Activated naive CD8-positive, alpha-beta T cell treated with anti-CD3 and anti-CD28 coated beads, Interleukin-2, amount 50 U/mL, for 24 hours (primary cell): ENCODE measurements at regions not wholly inside any gene's neighbourhood (a gene's known extent, or its start where the extent isn't known, plus 50 kb on each side); places are given as distances from the start of the nearest gene placed in this dataset.
"Not testable (repeated sequence)": the region's sequence is repeated elsewhere in the genome, so short reads cannot be mapped to it uniquely, and the experiment has no call there.

Experiments
- ATAC-seq: fragments of 150-1000 bp; cut with Tn5 transposase; one replicate; pipeline ENCODE4 v1.10.0; 2021
- DNase-seq: peaks from one replicate; pipeline ENCODE4 v3.0.0; 2021
- H3K27ac Mint-ChIP-seq: one replicate; pipeline ENCODE4 v1.8.0; 2021; ENCODE audit warnings: mild to moderate bottlenecking, mixed read lengths
- H3K27me3 Mint-ChIP-seq: one replicate; pipeline ENCODE4 v1.8.0; 2021; ENCODE audit warnings: mixed read lengths
- H3K36me3 Mint-ChIP-seq: one replicate; pipeline ENCODE4 v1.8.0; 2021; ENCODE audit warnings: low read depth, mixed read lengths
- H3K4me1 Mint-ChIP-seq: one replicate; pipeline ENCODE4 v1.8.0; 2021; ENCODE audit warnings: mixed read lengths
- H3K4me3 Mint-ChIP-seq: one replicate; pipeline ENCODE4 v1.8.0; 2021; ENCODE audit warnings: mild to moderate bottlenecking, moderate library complexity, mixed read lengths
- H3K9me3 Mint-ChIP-seq: one replicate; pipeline ENCODE4 v1.8.0; 2021; ENCODE audit warnings: mixed read lengths

DNA sequence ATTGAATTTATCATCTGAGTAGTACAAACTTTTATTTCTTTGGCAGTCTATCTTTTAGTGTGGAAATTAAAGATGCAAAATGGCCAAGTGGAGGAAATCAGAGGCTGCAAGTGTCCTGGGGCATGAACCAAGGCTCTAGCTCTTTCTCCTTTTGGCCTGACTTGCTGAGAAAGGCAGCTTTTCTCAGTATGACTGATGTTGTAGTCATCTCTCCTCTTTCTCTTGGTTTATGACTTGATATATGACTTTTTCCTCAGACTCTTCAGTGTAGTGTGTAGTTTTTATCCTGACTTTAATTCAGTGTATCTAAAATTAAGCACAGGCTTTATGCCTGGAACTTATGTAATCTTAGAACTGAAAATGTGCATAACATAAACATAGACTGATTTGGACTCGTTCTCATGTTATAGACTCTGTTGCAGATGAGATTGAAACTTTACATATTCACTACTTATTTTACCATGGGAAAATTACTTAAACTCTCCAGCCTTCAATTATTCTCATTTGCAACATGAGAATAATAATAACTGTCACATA lies 65.7 kb downstream of the SLITRK5 start:
- Mint-ChIP-seq H3K4me3 (no peak overlapping the region), H3K9me3 (peaks cover 6% of the 10 kb centered on the region), H3K36me3 (no peaks in the 10 kb centered on the region), H3K4me1 (no peaks in the 10 kb centered on the region), H3K27me3 (no peaks in the 10 kb centered on the region), H3K27ac (no peak overlapping the region)
- DNase-seq (no peak), ATAC-seq (no peak)

DNA sequence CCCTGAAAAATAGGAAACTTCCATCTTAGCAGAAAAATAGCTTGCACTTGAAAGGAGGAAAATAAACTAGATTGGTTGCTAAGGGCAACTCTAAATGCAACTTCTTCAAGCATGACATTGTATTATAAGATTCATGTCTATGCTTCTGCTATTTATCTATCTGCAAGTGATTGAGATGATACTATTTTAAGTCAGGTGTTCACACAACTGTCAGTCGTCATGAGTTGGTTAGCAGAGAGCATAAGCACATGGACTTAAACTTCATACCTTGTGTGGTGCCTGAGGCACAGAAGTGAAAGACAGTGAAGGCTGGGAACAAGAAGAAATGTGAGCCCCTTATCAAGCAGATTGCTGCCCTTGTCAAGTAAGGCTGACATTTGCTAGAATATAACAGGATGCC lies 82.9 kb downstream of the SLITRK5 start:
- H3K36me3 Mint-ChIP-seq: no peaks in the 10 kb centered on the region
- DNase-seq: no peak
- no peak overlapping the region for H3K4me3 Mint-ChIP-seq
- H3K27me3 Mint-ChIP-seq: no peaks in the 10 kb centered on the region
- peaks cover 5% of the 10 kb centered on the region for H3K9me3 Mint-ChIP-seq
- no peaks in the 10 kb centered on the region for H3K4me1 Mint-ChIP-seq
- ATAC-seq: no peak
- H3K27ac Mint-ChIP-seq: no peak overlapping the region

DNA sequence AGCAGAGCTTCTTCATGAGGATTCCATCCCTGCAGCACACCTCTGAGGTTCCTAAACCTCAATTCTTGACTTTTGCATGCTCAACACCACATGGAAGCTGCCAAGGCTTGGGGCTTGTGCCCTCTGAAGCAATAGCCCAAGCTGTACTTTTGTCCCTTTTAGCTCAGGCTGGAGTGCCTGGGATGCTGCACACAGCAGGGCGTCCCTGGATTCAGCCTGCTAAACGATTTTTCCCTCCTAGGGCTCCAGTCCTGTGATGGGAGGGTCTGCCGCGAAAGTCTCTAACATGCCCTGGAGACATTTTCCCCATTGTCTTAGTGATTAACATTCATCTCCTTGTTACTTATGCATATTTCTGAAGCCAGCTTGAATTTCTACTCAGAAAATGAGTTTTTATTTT lies 98.3 kb downstream of the SLITRK5 start:
- H3K27ac Mint-ChIP-seq: no peak overlapping the region
- DNase-seq (no peak), ATAC-seq (no peak)
- no peaks in the 10 kb centered on the region for H3K36me3 Mint-ChIP-seq
- H3K4me1 Mint-ChIP-seq: no peaks in the 10 kb centered on the region
- no peaks in the 10 kb centered on the region for H3K9me3 Mint-ChIP-seq
- H3K27me3 Mint-ChIP-seq: no peaks in the 10 kb centered on the region
- H3K4me3 Mint-ChIP-seq: no peak overlapping the region

DNA sequence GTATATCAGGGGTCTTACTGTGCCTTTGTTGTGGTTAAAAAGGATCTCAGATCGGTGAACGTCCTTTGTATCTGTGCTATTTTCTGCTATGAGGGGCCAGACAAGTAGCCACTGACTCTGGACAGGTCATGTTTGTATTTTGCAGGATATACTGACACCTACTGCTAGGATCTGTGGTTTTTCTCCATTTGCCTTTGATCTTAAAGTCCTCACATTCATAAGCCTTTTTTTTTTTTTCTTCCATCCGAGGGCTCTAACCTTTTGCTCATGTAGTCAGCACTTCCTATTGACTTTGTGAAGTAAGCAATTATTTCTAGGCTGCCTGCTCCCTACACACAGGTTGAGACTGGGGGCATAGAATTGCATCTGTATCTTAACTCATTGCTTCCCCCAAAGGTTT lies 106.2 kb downstream of the SLITRK5 start:
- H3K9me3 Mint-ChIP-seq: no peaks in the 10 kb centered on the region
- H3K36me3 Mint-ChIP-seq: no peaks in the 10 kb centered on the region
- ATAC-seq (no peak), DNase-seq (no peak)
- H3K4me1 Mint-ChIP-seq: no peaks in the 10 kb centered on the region
- H3K27ac Mint-ChIP-seq: no peak overlapping the region
- H3K4me3 Mint-ChIP-seq: no peak overlapping the region
- no peaks in the 10 kb centered on the region for H3K27me3 Mint-ChIP-seq

DNA sequence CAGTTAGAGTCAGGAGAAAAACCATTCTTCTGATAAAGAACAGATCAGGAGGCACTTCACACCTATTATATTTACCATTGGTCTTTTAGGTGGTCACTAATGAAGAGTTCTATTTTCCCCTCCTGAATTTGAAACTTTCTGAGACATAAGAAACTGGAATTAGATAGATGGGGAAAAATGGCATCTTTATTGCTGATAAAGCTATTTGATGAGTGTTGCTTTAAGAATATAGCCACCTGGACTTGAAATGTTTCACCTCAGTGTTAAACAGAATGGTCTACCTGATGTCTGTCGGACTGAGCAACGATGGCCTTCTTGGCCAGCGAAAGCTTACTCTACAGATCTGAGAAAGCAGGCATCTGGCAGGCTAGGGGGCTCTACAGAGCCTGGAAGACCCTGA lies 107.0 kb downstream of the SLITRK5 start:
- Mint-ChIP-seq H3K36me3 (no peaks in the 10 kb centered on the region), H3K4me3 (no peak overlapping the region), H3K9me3 (no peaks in the 10 kb centered on the region), H3K4me1 (no peaks in the 10 kb centered on the region), H3K27ac (no peak overlapping the region), H3K27me3 (no peaks in the 10 kb centered on the region)
- no peak for DNase-seq
- no peak for ATAC-seq

DNA sequence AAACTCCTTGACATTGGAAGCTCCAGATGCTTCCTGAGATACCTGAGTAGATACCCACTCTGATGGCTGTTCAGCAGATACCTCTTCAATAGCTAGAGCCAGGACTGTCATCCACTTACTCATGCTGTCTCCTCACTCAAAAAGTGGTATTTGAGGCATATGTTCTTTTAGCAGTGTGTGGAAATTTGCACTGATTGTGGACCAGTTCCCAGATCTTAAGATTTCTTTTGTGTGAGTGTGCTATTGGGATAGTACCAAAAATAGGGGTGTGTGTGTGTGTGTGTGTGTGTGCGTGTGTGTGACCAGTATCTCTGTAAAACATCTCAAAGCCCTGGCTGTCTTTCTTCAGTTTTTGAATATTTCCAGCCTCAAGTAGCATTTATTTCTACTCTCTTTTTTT lies 108.3 kb downstream of the SLITRK5 start:
- Mint-ChIP-seq H3K9me3 (no peaks in the 10 kb centered on the region), H3K36me3 (no peaks in the 10 kb centered on the region), H3K4me1 (no peaks in the 10 kb centered on the region), H3K27ac (no peak overlapping the region), H3K27me3 (no peaks in the 10 kb centered on the region), H3K4me3 (no peak overlapping the region)
- DNase-seq: no peak
- ATAC-seq: no peak

DNA sequence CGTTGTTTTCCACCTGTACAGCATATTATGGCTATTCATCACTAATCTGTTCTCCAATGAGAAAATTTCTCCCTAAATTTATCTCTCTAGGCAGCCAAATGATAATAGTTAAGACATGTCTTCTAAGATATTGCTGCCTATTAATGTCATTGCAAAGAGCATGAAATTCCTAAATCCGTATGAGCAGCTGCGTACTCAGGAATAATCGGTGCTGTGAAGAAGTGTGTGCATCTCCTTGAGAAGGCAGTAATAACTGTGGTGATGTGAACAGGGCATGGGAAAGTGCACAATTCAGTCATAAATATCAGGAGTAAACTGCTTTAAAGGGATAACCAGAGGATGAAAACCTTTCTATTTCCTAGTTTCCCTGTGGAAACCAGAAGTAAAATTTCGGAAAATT lies 112.2 kb downstream of the SLITRK5 start:
- H3K36me3 Mint-ChIP-seq: no peaks in the 10 kb centered on the region
- H3K9me3 Mint-ChIP-seq: peaks cover 3% of the 10 kb centered on the region
- ATAC-seq (no peak), DNase-seq (no peak)
- H3K4me3 Mint-ChIP-seq: no peak overlapping the region
- H3K4me1 Mint-ChIP-seq: no peaks in the 10 kb centered on the region
- no peak overlapping the region for H3K27ac Mint-ChIP-seq
- H3K27me3 Mint-ChIP-seq: no peaks in the 10 kb centered on the region

DNA sequence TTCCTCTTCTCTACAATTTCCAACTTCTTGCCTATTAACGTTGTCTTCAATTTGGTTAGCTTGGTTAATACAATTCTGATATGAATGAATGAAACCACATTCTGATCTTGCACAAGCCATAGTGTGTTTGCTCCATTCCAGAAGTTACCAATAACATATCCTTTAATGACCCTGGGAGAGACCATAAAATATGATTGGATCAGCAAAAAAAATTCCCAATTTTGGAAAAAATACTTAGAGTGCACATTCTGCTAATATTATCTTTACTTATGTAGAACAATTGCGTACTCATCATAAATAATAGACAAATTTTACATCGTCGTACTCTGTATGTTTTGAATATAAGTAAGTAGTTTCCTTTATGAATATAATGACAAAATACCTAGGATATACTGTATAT lies 117.2 kb downstream of the SLITRK5 start:
- no peaks in the 10 kb centered on the region for H3K27me3 Mint-ChIP-seq
- H3K9me3 Mint-ChIP-seq: peaks cover 4% of the 10 kb centered on the region

DNA sequence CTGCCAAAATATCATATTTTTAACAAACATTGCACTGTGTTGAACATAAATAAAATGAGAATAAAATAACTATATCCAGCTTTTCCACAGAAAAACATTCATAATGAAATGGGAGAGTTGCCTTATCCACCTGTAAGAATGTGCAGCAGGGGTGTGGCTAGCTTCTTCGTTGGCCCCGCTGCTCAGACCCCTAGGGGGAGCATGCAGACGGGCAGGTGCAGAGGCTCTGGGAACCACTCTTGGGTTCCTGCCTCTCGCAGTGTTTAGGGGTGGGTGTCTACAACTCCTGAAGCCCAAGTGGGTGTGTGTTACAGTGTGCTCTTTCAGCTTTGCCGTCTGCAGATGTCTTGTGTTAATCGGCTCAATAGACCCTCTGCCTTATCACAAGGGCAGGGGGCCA lies 121.7 kb downstream of the SLITRK5 start:
- Mint-ChIP-seq H3K4me3 (no peak overlapping the region), H3K4me1 (no peaks in the 10 kb centered on the region), H3K9me3 (peaks cover 7% of the 10 kb centered on the region), H3K27me3 (no peaks in the 10 kb centered on the region), H3K36me3 (no peaks in the 10 kb centered on the region), H3K27ac (no peak overlapping the region)
- ATAC-seq: no peak
- no peak for DNase-seq

More for the DNA sequence above, 117.2 kb downstream of the SLITRK5 start:
- Mint-ChIP-seq H3K4me3 (no peak overlapping the region), H3K27ac (no peak overlapping the region), H3K36me3 (no peaks in the 10 kb centered on the region), H3K4me1 (no peaks in the 10 kb centered on the region)
- no peak for DNase-seq
- ATAC-seq: no peak

DNA sequence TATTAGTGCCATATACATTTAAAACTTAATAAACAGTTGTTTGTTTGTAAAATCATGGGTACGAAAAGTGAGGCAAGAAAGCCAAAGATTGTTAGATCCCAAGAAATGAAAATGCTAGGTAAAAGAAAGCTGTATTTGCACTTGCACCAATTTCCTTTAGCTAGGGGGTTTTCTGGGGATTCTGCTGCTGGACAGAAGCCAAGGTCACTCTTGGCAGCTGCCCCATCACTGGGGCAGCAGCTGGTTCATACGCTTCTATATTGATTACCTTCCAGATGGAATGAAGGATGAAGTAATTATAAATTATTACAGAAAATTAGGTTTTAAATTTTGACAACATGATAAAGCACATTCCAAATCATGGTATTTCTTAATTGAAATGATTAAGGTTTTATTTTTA lies 127.4 kb downstream of the SLITRK5 start:
- H3K36me3 Mint-ChIP-seq: no peaks in the 10 kb centered on the region
- H3K4me3 Mint-ChIP-seq: no peak overlapping the region
- no peaks in the 10 kb centered on the region for H3K4me1 Mint-ChIP-seq
- ATAC-seq (no peak), DNase-seq (no peak)
- H3K9me3 Mint-ChIP-seq: peaks cover 1% of the 10 kb centered on the region
- no peak overlapping the region for H3K27ac Mint-ChIP-seq
- no peaks in the 10 kb centered on the region for H3K27me3 Mint-ChIP-seq

DNA sequence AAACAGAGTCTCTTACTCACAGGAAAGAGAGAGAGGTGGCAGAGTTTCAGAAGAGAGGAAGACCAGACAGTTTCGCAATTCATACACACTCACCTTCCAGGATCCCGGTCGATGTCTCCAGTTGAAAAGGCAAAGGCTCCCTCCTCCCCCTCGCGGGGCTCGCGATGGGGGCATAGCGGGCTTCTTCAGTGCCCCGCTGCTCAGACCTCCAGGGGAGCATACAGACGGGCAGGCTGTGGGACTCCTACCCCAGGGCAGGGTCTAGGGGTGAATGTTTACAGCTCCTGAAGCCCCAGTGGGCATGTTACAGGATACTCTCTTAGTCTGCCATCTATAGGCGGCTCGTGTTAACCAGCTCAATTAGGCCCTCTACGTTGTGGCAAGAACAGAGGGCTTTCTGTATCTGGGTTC lies 139.2 kb downstream of the SLITRK5 start:
- ATAC-seq (no peak), DNase-seq (no peak)
- Mint-ChIP-seq H3K4me1 (no peaks in the 10 kb centered on the region), H3K36me3 (no peaks in the 10 kb centered on the region), H3K27me3 (no peaks in the 10 kb centered on the region), H3K9me3 (peaks cover 19% of the 10 kb centered on the region), H3K4me3 (no peak overlapping the region), H3K27ac (no peak overlapping the region)

DNA sequence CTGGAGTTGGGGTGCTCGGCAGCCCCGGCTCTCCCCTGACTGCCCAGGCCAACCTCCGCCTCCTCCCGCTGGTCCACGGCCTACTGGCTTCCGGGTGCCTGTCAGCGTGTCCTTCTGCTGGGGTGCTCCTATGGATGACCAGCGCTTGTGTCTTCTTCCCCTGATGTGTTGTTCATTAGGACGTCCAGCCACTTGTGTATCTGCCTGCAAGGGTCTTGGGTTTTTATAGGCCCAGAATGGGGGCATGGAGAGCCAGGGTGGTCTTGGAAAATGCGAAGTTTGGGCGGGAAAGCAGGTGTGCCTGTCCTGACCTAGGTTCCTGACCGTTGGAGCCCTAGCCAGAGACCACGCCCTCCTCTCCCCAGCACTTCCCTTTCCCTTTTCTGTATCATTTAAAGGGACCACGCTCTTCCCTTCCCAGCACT lies 139.8 kb downstream of the SLITRK5 start:
- Mint-ChIP-seq H3K36me3 (no peaks in the 10 kb centered on the region), H3K4me3 (no peak overlapping the region), H3K9me3 (peaks cover 19% of the 10 kb centered on the region), H3K27ac (no peak overlapping the region), H3K27me3 (no peaks in the 10 kb centered on the region), H3K4me1 (no peaks in the 10 kb centered on the region)
- ATAC-seq (no peak), DNase-seq (no peak)

DNA sequence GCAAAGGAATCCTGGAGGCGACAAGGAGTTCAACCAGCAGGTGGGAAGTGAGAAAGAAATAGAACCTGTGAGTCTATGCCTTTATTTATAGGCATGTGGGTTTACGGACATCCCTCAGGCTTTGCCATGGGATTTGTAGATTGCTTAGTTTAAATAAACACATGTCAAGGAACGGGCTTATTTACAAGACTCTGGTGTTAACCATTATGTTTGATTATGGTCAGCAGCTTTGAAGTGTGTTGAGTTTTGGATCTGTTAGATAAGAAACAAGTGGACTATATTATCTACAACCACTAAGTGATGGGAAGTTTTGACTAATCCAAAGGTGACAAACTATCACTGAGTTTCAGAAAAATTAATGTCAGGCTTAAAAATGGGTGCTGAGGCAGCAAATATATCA lies 143.2 kb downstream of the SLITRK5 start:
- H3K9me3 Mint-ChIP-seq: peaks cover 5% of the 10 kb centered on the region
- no peak for ATAC-seq
- DNase-seq: no peak
- H3K27me3 Mint-ChIP-seq: no peaks in the 10 kb centered on the region
- no peaks in the 10 kb centered on the region for H3K4me1 Mint-ChIP-seq
- no peak overlapping the region for H3K4me3 Mint-ChIP-seq
- no peak overlapping the region for H3K27ac Mint-ChIP-seq
- no peaks in the 10 kb centered on the region for H3K36me3 Mint-ChIP-seq

DNA sequence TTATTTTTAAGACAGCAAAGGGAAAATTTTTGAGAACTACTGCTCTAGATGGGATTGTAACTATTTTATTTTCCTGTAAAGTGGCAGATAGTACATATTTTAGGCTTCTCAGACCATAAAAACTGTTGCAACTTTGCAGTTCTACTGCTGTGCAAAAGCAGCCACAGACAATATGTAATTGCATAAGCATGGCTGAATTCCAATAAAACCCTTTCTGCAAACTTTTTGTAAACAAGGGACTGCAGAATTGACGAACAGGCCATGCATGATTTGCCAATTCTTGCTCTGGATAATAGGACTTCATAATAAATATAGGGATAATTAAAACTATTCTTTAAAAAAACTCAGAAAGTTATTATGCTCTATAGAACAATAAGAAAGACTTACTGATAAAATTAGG lies 149.1 kb downstream of the SLITRK5 start:
- Mint-ChIP-seq H3K9me3 (no peaks in the 10 kb centered on the region), H3K27me3 (no peaks in the 10 kb centered on the region), H3K4me3 (no peak overlapping the region), H3K27ac (no peak overlapping the region), H3K36me3 (no peaks in the 10 kb centered on the region), H3K4me1 (no peaks in the 10 kb centered on the region)
- no peak for DNase-seq
- ATAC-seq: no peak

DNA sequence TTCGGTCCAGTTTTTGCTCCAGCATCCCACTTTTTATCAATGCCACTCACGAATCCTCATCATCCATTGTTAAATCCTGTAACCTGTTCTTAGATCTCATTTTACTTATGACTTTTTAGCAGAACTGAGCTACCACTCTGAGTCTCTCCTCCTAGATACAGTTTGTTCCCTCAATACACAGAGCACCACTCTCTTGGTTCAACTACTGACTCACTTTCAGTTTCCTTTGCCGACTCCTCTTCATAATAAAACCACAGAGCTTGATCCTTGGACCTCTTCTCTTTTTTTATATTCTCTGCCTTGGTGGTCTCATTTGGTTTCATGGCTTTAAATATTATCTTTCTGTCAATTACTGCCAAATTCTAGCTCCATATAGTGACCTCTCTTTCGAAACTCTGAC lies 150.3 kb downstream of the SLITRK5 start:
- Mint-ChIP-seq H3K4me3 (no peak overlapping the region), H3K27ac (no peak overlapping the region), H3K36me3 (no peaks in the 10 kb centered on the region), H3K9me3 (no peaks in the 10 kb centered on the region), H3K4me1 (no peaks in the 10 kb centered on the region), H3K27me3 (no peaks in the 10 kb centered on the region)
- DNase-seq: no peak
- ATAC-seq: no peak

DNA sequence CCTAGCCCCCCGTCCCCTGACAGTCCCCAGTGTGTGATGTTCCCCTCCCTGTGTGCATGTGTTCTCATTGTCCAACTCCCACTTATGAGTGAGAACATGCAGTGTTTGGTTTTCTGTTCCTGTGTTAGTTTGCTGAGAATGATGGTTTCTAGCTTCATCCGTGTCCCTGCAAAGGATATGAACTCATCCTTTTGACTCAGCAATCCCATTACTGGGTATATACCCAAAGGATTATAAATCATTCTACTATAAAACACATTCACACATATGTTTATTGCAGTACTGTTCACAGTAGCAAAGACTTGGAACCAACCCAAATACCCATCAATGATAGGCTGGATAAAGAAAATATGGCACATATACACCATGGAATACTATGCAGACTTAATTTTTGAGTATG lies 155.1 kb downstream of the SLITRK5 start:
- H3K4me1 Mint-ChIP-seq, H3K27me3 Mint-ChIP-seq, DNase-seq, H3K4me3 Mint-ChIP-seq, H3K9me3 Mint-ChIP-seq, H3K36me3 Mint-ChIP-seq, ATAC-seq, H3K27ac Mint-ChIP-seq: not testable (repeated sequence)
